Kasumi-1 (cell line): ENCODE measurements at regions not wholly inside any gene's neighbourhood (a gene's known extent, or its start where the extent isn't known, plus 50 kb on each side); places are given as distances from the start of the nearest gene placed in this dataset.
"Not testable (repeated sequence)": the region's sequence is repeated elsewhere in the genome, so short reads cannot be mapped to it uniquely, and the experiment has no call there.

ENCODE experiments used
- DNase-seq, 2 experiments: peaks; one replicate each; lab custom pipeline; 2025; lab: John Stamatoyannopoulos, UW

- no peak for DNase-seq
Observed at GRCh38 chr18:67134911-67135310, 381.6 kb downstream of the DSEL start.

- DNase-seq: no peak
Observed at GRCh38 chr18:67133669-67134068, 382.9 kb downstream of the DSEL start.

DNA sequence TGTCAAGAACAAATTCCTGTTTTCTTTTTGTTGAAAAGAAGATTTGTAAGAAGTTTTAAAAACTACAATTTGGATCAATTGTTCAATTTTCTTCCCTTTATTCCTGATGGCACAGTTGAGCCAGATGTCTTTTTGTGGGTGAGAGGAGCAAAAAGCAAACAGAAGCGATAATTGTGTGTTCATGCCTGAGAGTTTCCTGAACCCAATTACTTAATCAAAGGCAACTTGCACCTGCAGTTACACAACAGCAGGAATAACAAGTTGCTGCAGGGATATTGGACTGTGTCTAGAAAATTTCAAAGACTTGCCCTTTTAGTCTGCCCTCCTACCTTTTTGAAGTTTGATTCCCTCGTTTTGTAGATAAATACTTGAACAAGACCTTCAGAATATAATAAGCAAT, 383.6 kb downstream of the DSEL start:
- DNase-seq: no peak

- DNase-seq: no peak
Observed at GRCh38 chr18:67131498-67131897, 385.0 kb downstream of the DSEL start.

GRCh38 chr18:67126751-67127150, 389.8 kb downstream of the DSEL start:
- not testable (repeated sequence) for DNase-seq

GRCh38 chr18:67123901-67124300, 392.6 kb downstream of the DSEL start:
- no peak for DNase-seq

- no peak for DNase-seq
Observed at GRCh38 chr18:67117804-67118203, 398.7 kb downstream of the DSEL start.

GRCh38 chr18:67109535-67109934, 407.0 kb downstream of the DSEL start:
- no peak for DNase-seq

DNA sequence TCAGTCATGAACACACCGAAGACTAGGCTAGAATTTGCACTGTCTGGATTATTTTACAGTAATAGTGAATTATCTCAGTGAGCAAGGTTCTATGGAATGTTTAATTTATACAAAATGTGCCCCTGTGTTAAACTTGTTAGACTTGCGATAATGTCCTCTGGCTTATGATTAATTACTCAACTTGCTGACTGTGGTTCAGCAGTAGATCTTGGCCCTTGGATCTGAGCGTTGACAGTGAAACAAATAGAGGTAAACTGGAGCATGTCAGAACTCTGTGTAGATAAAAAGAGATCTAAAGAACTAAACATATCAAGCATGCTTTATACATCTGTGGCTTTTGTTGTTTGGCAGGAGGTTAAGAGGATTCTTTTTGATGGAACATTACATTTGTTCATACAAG, 407.6 kb downstream of the DSEL start:
- no peak for DNase-seq

DNA sequence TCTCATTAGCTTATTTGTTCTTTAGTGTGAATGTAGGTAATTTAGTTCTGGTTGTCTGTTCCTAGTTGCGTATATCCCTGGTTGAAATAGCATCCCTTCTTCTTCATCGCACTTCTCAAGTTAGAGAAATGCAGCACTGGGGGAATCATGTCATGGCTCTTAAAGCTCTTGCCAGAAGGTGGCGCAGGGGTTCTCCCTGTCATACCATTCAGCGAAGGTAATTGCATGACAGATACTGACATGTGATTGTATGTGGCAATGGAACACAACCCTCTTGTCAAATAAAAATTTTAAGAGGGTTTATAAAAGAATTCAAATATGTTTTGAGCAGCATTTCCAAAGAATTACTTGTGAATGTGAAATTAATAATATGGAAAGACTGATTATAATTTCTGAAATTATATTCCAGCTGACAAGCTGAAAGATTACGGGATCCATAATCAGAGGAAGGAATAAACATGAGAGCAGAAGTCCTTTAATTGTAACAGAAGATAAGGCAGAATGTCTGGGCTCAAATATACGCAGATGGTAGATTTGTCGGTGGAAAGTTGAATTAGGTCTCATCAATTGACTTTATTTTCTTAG, 411.7 kb downstream of the DSEL start:
- DNase-seq: peak; percentile 70 to 73

GRCh38 chr18:67094123-67094522, 422.4 kb downstream of the DSEL start:
- no peak for DNase-seq

DNA sequence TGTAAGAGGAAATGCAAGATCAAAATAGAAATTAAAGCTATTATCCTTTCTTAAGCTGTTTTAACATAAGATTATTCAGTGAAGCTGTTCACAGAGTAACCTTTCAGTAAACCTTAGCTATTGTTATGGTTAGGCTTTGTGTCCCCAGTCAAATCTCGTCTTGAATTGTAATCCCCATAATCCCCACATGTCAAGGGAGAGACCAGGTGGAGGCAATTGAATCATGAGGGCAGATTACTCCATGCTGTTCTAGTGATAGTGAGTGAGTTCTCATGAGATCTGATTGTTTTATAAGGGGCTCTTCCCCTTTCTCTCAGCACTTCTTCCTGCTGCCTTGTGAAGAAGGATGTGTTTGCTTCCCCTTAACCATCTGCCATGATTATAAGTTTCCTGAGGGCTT, 424.4 kb downstream of the DSEL start:
- no peak for DNase-seq

- no peak for DNase-seq
Observed at GRCh38 chr18:67081482-67082211, 434.9 kb downstream of the DSEL start.

- no peak for DNase-seq
Observed at GRCh38 chr18:67080601-67081000, 435.9 kb downstream of the DSEL start.

GRCh38 chr18:67074309-67074708, 442.2 kb downstream of the DSEL start:
- no peak for DNase-seq

- no peak for DNase-seq
Observed at GRCh38 chr18:67072791-67073190, 443.7 kb downstream of the DSEL start.

GRCh38 chr18:67068608-67069007, 447.9 kb downstream of the DSEL start:
- no peak for DNase-seq

DNA sequence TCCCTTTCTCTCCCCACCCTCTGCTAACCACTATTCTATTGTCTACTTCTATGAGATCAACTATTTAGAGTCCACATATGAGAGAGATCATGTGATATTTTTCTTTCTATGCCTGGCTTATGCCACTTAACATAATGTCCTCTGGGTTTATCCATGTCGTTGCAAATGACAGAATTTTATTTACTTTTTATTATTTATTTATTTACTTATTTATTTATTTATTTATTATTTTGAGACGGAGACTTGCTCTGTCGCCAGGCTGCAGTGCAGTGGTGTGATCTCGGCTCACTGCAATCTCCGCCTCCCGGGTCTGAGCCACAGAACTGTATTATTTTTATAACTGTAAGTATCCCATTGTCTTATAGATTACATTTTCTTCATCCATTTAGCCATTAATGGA, 443.4 kb upstream of the CDH19 start:
- DNase-seq: no peak

GRCh38 chr18:67043276-67043675, 439.4 kb upstream of the CDH19 start:
- DNase-seq: no peak

GRCh38 chr18:67041334-67041733, 437.4 kb upstream of the CDH19 start:
- no peak for DNase-seq

- no peak for DNase-seq
Observed at GRCh38 chr18:67035026-67035425, 431.1 kb upstream of the CDH19 start.

- DNase-seq: no peak
Observed at GRCh38 chr18:67023059-67023458, 419.2 kb upstream of the CDH19 start.

DNA sequence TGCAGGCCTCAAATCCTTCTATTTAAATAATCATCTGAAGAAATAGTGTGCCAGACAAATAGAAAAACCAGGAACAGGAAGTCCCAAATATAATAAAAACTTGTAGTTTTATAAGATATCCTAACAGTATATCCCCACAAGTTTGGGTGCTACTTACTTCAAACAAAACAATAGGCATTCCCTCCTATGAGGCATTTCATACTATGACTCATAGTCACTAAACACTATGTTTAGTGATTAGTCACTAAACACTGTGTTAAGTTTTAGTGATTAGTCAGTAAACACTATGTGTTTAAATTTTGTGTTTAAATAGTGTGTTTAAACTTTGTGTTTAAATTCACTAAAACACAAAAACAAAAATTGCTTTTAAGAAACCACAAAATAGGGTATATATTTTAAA, 407.0 kb upstream of the CDH19 start:
- DNase-seq: no peak

- DNase-seq: no peak
Observed at GRCh38 chr18:67007999-67008398, 404.1 kb upstream of the CDH19 start.
